Right hindlimb (tissue), 1 donor: ENCODE measurements at regions not wholly inside any gene's neighbourhood (a gene's known extent, or its start where the extent isn't known, plus 50 kb on each side); places are given as distances from the start of the nearest gene placed in this dataset.
"Not testable (repeated sequence)": the region's sequence is repeated elsewhere in the genome, so short reads cannot be mapped to it uniquely, and the experiment has no call there.

Experiments used
- DNase-seq: peaks from one replicate; pipeline ENCODE4 v3.0.0-alpha.2; 2018

GRCh38 chr9:26142631-26143030, 464.4 kb upstream of the TUSC1 start:
- DNase-seq = no peak

DNA sequence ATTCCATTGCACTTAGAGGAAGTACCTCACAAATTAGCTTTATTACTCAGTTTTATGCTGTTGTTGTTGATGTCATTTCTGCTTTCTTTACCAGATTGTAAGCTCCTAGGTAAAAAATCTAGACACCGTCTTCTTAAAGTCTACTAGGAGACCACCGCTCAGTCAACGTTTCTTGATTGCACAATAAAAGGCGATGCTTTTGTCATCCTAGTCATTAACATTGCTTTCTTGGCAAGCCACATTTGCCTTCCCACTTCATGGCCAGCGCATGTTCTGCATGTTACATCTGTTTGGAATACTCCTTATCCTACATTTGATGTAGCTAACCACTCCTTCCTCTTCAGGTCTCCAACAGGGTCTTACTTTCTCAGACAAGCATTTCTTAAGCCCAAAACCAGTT, 464.0 kb upstream of the TUSC1 start:
- no peak for DNase-seq

DNA sequence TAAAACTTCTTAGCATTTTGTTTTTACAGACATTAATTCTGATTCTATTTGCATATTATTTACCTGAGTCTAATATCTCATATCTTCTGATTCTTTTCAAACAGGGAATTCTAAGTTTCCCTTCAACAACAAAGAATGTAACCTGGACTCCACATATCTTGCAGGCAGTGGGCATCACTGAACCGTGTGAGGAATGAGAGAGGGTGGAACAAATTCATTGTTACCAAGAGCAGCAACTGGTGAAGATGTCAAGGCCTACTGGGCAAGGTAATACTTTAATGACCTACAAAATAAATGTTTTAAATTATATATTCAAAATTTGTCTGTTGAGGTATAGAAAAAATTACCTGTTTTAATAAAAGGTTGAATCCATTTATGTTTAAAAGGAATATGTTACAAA, 455.3 kb upstream of the TUSC1 start:
- DNase-seq = no peak

GRCh38 chr9:26132746-26133312, 454.6 kb upstream of the TUSC1 start:
- DNase-seq = peak; percentile 46

DNA sequence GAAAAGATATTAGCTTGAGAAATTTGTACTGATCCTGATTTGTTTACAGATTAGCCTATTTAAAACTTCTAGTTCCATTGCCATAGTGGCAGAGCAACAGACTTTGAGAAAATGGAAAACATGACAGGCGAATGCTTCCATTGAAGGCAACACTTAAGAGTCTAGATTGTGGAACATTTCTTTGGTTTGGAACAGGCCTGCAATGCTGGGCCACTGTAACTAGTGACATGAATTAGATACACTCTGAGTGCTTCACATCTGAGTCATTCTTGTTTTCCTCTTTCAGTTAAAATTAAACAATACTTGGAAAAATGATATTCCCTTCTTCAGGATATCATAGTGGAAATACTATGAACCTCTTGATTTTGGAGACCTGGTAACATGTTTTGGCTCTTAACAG, 453.6 kb upstream of the TUSC1 start:
- DNase-seq = peak; percentile 20

- DNase-seq = no peak
Observed at GRCh38 chr9:26129217-26129616, 451.0 kb upstream of the TUSC1 start.

DNA sequence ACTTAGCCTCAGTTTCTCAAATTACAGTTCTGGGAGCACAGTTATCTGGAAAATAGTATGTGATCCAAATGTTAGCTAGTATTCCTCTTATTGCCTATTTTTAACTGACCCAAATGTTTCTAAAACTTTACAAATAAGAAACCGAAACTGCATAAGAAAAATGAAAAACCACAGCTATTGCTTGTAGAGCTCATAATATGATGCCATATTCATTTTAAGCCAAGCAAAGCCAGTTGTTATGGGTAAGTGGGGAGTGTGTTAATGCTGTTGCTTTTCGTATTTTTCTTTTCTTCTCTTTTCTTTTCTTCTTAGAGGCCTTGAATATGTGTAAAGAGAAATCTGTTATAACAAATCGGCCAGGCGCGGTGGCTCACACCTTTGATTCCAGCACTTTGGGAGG, 447.4 kb upstream of the TUSC1 start:
- no peak for DNase-seq

DNA sequence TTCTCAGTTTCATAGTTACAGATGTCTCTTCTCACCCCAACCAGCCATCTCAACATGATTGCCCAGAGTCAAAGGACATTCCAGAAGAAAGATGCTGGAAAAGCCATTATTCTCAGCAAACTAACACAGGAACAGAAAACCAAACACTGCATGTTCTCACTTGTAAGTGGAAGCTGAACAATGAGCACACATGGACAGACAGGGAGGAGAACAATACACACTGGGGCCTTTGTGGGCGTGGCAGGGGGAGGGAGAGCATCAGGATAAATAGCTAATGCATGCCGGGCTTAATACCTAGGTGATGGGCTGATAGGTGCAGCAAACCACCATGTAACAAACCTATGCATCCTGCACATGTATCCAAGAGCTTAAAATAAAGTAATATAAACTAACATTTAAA, 437.8 kb upstream of the TUSC1 start:
- not testable (repeated sequence) for DNase-seq

DNA sequence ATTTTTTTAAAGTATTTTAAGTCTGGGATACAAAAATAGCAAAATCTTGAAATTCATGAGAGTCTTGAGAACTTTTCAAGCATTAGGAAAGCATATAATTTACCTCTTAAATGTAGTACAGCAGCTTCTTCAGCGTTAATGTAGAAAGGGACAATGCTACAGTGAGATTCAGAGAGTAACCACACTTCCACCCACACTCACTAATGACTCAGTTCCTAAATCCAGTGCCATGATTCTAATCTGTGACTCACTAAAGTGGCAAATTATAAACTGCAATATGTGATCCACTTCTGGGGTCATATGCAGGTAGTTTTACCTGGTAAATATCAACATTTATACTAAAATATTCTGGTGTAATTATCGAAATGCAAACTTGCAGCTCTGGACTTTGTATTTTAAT, 434.5 kb upstream of the TUSC1 start:
- no peak for DNase-seq

GRCh38 chr9:26086396-26086795, 408.2 kb upstream of the TUSC1 start:
- no peak for DNase-seq

GRCh38 chr9:26081847-26082246, 403.6 kb upstream of the TUSC1 start:
- no peak for DNase-seq

DNA sequence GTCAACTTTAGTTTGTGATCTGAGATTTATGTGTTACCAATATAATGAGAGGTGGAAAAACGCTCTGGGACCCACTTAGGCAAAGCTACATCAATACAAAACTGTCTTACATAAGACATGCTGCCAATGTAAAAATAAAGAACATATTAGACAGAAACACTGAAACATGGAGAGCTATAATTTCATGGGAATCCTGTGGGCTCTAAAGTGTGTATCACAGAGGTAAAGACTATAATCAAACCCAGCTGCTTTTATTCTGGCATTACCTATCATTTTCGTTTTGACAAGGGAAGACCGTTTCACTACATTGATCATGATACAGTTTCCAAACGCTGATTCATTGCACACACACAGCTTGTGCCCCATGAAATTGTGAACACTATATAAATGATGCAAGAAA, 400.5 kb upstream of the TUSC1 start:
- no peak for DNase-seq

DNA sequence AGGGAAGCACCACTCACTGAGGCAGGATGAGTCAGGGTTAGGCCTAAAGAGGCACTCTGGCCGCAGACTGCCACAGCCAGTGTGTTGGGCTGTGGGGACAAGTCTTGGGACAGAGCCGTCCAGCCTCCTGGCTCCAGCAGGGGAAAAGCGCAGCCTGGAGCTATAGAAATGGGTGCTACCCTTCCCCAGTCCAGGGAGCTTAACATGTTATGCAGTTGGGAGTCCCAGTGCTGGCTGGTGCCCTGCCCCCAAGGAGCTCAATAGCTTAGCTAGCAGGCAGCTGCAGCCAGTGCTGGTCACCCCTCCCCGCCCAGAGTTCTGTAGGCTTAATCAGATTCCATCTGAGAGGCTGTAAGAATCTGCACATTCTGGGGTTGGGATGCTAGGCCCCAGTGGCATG, 399.6 kb upstream of the TUSC1 start:
- no peak for DNase-seq

GRCh38 chr9:26067608-26068007, 389.4 kb upstream of the TUSC1 start:
- DNase-seq = no peak

- DNase-seq = peak; percentile 20
Observed at GRCh38 chr9:26066237-26066636, 388.0 kb upstream of the TUSC1 start.

- DNase-seq = no peak
Observed at GRCh38 chr9:26061948-26062575, 383.8 kb upstream of the TUSC1 start.

- DNase-seq = no peak
Observed at GRCh38 chr9:26058111-26058895, 380.1 kb upstream of the TUSC1 start.

DNA sequence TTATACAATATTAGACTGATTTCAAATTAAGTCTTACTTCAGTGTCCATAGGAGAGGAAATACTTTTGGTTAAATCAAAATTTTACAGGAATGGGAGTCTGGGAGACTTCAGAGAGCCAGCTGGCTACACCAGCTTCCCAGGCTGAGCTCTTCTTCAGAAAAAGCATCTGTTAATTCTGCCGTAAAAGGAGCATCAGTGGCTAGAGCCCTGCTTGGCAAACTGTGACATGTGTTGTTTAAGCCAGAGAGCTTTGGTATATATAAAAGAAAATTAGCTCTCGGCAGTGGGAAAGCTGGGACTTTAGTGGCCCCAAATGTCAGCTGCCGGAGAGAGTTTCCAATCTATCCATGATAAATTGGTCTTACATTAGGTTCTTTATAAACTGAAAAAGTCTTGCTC, 378.8 kb upstream of the TUSC1 start:
- peak; percentile 38 for DNase-seq

DNA sequence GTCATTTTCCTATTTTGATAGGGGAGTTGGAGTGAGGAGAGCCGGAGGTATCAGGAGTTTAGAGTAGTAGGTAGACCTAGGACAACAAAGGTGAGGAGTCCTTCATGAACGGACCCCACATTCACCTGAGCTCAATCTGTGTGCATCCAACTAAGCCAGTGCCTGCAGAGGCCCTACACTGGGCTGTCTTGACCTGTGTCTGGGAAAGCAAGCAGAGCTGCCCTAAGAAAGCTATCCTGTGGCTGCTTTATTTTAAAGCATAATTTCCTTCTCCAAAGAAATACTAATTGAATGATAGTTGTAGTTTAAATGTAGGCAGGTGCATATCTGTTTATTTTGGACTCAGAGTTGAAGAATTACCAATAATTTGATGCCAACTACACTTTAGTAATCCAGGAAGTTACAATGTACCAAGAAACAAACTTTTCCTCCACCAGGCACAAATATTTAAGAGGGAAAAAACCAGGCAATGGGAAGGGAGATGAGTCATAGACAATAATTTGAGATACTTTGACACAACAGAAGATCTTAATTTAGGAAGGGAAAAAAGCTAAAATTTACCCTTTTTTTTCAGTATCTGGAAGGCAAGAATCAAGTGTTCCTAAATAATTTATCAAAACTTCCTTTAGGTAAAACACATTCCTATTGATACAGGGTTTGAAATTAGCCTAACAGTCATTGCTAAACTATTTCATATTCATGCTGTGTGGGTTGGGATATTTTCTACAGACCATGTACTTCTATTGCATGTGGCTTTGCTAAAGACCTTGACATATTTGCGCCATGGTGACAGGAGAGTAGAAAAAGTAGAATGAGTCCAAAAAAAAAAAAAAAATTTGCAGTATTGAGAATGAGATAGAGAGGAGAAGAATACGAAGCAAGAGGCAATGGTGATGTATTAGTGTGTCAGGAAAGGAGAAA, 376.6 kb upstream of the TUSC1 start:
- DNase-seq = no peak

DNA sequence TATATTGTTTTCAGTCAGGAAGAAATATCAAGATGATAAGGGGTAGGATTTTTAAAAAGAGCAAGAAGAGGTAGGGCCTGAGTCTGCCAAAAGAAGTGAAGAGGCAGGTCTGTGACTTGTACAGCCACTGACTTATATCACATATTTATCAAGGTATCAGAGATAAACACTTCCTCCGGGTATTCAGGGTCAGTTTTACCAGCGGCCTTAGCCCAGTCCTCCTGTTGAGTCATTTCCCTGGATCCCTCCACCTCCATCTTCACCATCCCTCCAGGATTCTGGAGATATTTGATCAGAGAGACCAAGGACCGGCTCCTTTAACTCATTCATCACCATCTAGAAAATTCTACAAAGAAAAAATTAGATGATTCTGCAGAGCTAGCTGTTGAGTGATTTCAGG, 375.7 kb upstream of the TUSC1 start:
- no peak for DNase-seq

DNA sequence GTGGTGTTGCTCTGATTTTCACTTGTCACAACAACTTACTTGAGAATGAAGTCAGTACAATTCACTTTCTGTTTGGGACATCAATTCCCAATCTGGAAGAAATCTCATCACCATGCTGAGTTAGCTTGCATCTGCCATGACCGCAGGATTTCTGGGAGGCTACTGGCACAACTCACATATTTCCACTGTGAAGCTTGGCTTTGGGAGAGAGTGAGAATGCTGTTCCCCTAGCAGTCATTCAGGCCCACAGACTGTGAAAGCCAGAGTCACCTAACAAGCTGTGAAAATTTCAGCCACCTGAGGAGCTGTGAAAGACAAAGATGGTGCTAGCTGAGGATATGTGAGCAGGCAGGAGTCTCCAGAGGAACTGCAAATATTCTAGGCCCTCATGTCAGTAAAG, 365.2 kb upstream of the TUSC1 start:
- DNase-seq = peak; percentile 36

DNA sequence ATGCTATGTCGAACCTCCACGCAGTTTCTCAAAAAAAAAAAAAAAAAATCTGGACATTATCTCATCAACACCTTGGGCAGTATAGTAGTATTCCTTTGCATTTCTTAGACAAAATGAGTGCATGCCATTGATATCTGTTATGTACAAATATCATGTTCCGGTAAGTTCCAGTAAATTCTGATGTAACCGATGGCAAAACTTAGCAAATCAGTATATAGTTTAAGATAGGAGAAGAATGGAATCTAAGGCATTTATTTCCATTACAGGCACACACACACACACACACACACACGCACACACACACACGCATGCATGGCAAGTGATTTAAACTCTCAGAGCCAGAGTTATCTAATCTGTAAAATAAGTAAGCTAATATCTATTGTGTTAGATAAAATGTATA, 356.5 kb upstream of the TUSC1 start:
- no peak for DNase-seq

DNA sequence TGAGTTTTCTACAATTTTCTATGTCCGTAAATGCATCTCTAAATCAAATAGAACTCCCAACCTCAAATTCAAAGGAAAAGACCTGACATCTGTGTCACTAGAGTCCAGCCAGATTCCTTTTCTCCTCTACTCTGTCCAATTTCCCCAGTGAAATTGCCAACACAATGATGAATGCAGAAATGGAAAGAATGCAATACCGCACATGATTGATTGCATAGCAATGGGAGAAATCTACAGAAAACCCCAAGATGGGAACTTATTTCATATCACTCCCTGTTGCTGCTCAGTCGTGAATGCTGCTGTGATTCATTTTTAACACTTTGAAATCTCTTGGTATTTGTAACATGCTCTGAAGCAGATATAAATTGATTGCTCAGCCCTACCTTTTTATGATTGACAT, 355.1 kb upstream of the TUSC1 start:
- no peak for DNase-seq
